ENCODE measurements at regions not wholly inside any gene's neighbourhood (a gene's known extent, or its start where the extent isn't known, plus 50 kb on each side); places are given as distances from the start of the nearest gene placed in this dataset.

DNA sequence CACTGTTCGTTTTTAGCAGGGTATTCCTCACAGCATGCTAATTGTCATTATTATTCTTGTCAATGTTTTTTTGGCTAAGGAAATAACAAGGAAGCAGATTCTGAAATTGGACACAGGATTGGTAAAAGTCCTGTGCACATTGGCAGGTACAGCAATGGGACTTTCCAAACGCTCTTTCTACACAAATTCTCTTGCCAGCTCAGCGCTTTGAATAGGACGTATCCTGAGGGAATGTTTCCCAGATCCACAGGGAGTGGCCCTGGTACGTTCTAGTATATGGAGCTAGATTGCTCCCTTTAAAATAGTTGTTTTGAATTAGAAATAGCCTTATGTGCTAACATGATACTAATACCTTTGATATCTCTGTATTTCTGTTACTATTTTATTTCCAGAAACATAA lies 82.8 kb upstream of the GRB10 start:
- TF ChIP-seq RXRA (IDR thresholded peaks at IDR 0.05; ENCODE audit: borderline replicate concordance, low read depth) (no peak), FOXJ3 (CRISPR knock-in tag; IDR thresholded peaks at IDR 0.05) (no peak)
- ChIA-PET POLR2A (no interaction called here), CTCF (interaction anchor here (0.6 to 0.8 kb wide), 2 partner anchors 23 to 321 kb away, joined by 3 read pairs; no protein-coding TSS in a partner anchor)
- Histone ChIP-seq H3F3A (replicated peaks; ENCODE audit: insufficient read depth) (peaks cover 6% of the 10 kb centered on the region), H3K9me3 (no peaks in the 10 kb centered on the region), H3K79me2 (ENCODE audit: insufficient read depth) (no peaks in the 10 kb centered on the region), H3K27me3 (ENCODE audit: insufficient read depth) (no peaks in the 10 kb centered on the region), H3K4me1 (ENCODE audit: control insufficient read depth in 1 of 2, insufficient read depth in 2 of 2, low read depth in 1 of 2, low read length in 1 of 2) (peaks cover 0 to 10% of the 10 kb centered on the region in 2 experiments; a peak in 2 of 4 replicates), H3K27ac (ENCODE audit: low read depth in 2 of 2, low read length in 1 of 2) (no peak overlapping the region), H3K4me3 (ENCODE audit: low read depth in 2 of 2, low read length in 1 of 2) (no peak overlapping the region), H2AFZ (ENCODE audit: low read depth) (no peak overlapping the region), H4K20me1 (ENCODE audit: insufficient read depth) (no peaks in the 10 kb centered on the region), H3K9ac (no peak overlapping the region), H3K4me2 (no peak overlapping the region), H3K36me3 (replicated peaks in 1 of 2; ENCODE audit: control insufficient read depth in 1 of 2, insufficient read depth in 2 of 2, low read length in 1 of 2) (no peaks in the 10 kb centered on the region), H3K9me2 (no peaks in the 10 kb centered on the region)
- 43% methylated on average over 5 of the region's 5 CpGs for WGBS (ENCODE audit: low lambda C conversion rate)
- DNase-seq = no peak

DNA sequence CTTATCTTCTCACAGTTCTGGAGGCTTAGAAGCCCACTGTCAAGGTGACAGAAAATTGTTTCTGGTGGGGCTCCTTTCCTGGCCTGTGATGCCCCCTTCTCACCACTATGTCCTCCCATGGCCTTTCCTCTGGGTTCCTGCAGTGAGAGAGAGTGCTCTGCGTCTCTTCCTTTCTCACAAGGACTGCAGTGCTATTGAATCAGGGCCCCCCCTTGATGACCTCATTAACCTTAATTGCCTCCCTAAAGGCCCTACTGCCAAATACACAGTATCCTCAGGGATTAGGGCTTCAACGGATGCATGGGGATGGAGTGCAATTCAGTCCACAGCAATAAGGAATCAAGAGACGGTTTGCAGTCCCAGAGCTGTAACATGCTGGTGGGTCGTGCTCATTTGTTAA lies 82.0 kb upstream of the GRB10 start:
- H3K36me3 ChIP-seq (replicated peaks in 1 of 2; ENCODE audit: control insufficient read depth in 1 of 2, insufficient read depth in 2 of 2, low read length in 1 of 2) = no peaks in the 10 kb centered on the region
- no peak overlapping the region for H3K27ac ChIP-seq (ENCODE audit: low read depth in 2 of 2, low read length in 1 of 2)
- H3F3A ChIP-seq (replicated peaks; ENCODE audit: insufficient read depth) = peaks cover 6% of the 10 kb centered on the region
- H3K9me2 ChIP-seq = no peaks in the 10 kb centered on the region
- no peak overlapping the region for H3K9ac ChIP-seq
- TF ChIP-seq CHD2 (IDR thresholded peaks at IDR 0.05; ENCODE audit: low read length, partially characterized antibody) = no peak
- TF ChIP-seq, protein P1, sequence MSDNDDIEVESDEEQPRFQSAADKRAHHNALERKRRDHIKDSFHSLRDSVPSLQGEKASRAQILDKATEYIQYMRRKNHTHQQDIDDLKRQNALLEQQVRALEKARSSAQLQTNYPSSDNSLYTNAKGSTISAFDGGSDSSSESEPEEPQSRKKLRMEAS (IDR thresholded peaks at IDR 0.05; ENCODE audit: low read depth) = no peak
- TF ChIP-seq, protein P2, sequence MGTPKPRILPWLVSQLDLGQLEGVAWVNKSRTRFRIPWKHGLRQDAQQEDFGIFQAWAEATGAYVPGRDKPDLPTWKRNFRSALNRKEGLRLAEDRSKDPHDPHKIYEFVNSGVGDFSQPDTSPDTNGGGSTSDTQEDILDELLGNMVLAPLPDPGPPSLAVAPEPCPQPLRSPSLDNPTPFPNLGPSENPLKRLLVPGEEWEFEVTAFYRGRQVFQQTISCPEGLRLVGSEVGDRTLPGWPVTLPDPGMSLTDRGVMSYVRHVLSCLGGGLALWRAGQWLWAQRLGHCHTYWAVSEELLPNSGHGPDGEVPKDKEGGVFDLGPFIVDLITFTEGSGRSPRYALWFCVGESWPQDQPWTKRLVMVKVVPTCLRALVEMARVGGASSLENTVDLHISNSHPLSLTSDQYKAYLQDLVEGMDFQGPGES (IDR thresholded peaks at IDR 0.05; ENCODE audit: low read depth, low read length) = no peak
- TF ChIP-seq NRF1 (IDR thresholded peaks at IDR 0.05; ENCODE audit: low read depth, low read length) = no peak
- no peak for TF ChIP-seq MEF2A (IDR thresholded peaks at IDR 0.05; ENCODE audit: borderline replicate concordance, low read depth)
- no peak for TF ChIP-seq FOXJ3 (CRISPR knock-in tag; IDR thresholded peaks at IDR 0.05)
- TF ChIP-seq, protein P3, sequence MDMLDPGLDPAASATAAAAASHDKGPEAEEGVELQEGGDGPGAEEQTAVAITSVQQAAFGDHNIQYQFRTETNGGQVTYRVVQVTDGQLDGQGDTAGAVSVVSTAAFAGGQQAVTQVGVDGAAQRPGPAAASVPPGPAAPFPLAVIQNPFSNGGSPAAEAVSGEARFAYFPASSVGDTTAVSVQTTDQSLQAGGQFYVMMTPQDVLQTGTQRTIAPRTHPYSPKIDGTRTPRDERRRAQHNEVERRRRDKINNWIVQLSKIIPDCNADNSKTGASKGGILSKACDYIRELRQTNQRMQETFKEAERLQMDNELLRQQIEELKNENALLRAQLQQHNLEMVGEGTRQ (IDR thresholded peaks at IDR 0.05; ENCODE audit: borderline replicate concordance, low read depth, low read length) = no peak
- DNase-seq = no peak
- no peak overlapping the region for H3K4me2 ChIP-seq
- H3K79me2 ChIP-seq (ENCODE audit: insufficient read depth) = no peaks in the 10 kb centered on the region
- CTCF ChIA-PET = interaction anchor here (0.8 kb wide), 1 partner anchor 23 kb away, joined by 3 read pairs; no protein-coding TSS in a partner anchor
- POLR2A ChIA-PET = no interaction called here
- WGBS (ENCODE audit: low lambda C conversion rate) = 19% methylated on average over 4 of the region's 4 CpGs
- H4K20me1 ChIP-seq (ENCODE audit: insufficient read depth) = no peaks in the 10 kb centered on the region
- H3K9me3 ChIP-seq = no peaks in the 10 kb centered on the region
- H3K4me1 ChIP-seq (ENCODE audit: control insufficient read depth in 1 of 2, insufficient read depth in 2 of 2, low read depth in 1 of 2, low read length in 1 of 2) = peaks cover 0 to 7% of the 10 kb centered on the region in 2 experiments; a peak in 2 of 4 replicates
- no peaks in the 10 kb centered on the region for H3K27me3 ChIP-seq (ENCODE audit: insufficient read depth)
- H2AFZ ChIP-seq (ENCODE audit: low read depth) = no peak overlapping the region
- H3K4me3 ChIP-seq (ENCODE audit: low read depth in 2 of 2, low read length in 1 of 2) = no peak overlapping the region

DNA sequence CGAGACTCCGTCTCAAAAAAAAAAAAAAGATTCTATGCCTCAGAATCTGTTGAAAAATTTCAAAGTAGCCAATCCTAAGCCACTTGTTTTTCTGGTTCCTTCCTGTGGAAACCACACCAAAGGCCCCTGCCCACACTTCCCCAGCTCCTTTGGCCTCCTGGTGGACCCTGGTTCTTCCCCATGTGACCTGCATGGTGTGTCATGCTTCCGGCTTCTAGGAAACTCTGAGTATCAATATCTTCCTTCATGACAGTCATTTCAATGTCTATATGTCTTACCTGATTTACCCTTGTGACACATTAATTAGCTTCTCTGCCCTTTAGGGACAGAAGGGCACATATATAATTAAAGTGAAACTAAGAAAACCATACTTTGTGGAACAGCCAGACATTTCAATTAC lies 80.4 kb upstream of the GRB10 start:
- no peak overlapping the region for H3K27ac ChIP-seq (ENCODE audit: low read depth in 2 of 2, low read length in 1 of 2)
- WGBS (ENCODE audit: low lambda C conversion rate) = 30% methylated on average over 3 of the region's 3 CpGs
- no peaks in the 10 kb centered on the region for H3K9me2 ChIP-seq
- no peak overlapping the region for H3K4me2 ChIP-seq
- no peaks in the 10 kb centered on the region for H4K20me1 ChIP-seq (ENCODE audit: insufficient read depth)
- ChIA-PET POLR2A (no interaction called here), CTCF (no interaction called here)
- no peaks in the 10 kb centered on the region for H3K27me3 ChIP-seq (ENCODE audit: insufficient read depth)
- H3F3A ChIP-seq (replicated peaks; ENCODE audit: insufficient read depth) = no peaks in the 10 kb centered on the region
- H2AFZ ChIP-seq (ENCODE audit: low read depth) = no peak overlapping the region
- no peak overlapping the region for H3K9ac ChIP-seq
- no peaks in the 10 kb centered on the region for H3K9me3 ChIP-seq
- no peak overlapping the region for H3K4me3 ChIP-seq (ENCODE audit: low read depth in 2 of 2, low read length in 1 of 2)
- no peaks in the 10 kb centered on the region for H3K4me1 ChIP-seq (ENCODE audit: control insufficient read depth in 1 of 2, insufficient read depth in 2 of 2, low read depth in 1 of 2, low read length in 1 of 2)
- DNase-seq = no peak
- no peaks in the 10 kb centered on the region for H3K36me3 ChIP-seq (replicated peaks in 1 of 2; ENCODE audit: control insufficient read depth in 1 of 2, insufficient read depth in 2 of 2, low read length in 1 of 2)
- no peaks in the 10 kb centered on the region for H3K79me2 ChIP-seq (ENCODE audit: insufficient read depth)
- TF ChIP-seq RCOR1 (IDR thresholded peaks at IDR 0.05; ENCODE audit: low read length) (no peak), JUND (IDR thresholded peaks at IDR 0.05) (no peak), FOXM1 (IDR thresholded peaks at IDR 0.05; ENCODE audit: low read depth) (no peak), SMC3 (IDR thresholded peaks at IDR 0.05; ENCODE audit: low read depth, low read length) (no peak), MXI1 (IDR thresholded peaks at IDR 0.05; ENCODE audit: low read depth, low read length) (no peak), NFIC (IDR thresholded peaks at IDR 0.05; ENCODE audit: borderline replicate concordance) (no peak), FOXJ3 (CRISPR knock-in tag; IDR thresholded peaks at IDR 0.05) (no peak), TAF1 (IDR thresholded peaks at IDR 0.05; ENCODE audit: borderline replicate concordance, low read depth, low read length) (no peak)
- TF ChIP-seq, protein P4, sequence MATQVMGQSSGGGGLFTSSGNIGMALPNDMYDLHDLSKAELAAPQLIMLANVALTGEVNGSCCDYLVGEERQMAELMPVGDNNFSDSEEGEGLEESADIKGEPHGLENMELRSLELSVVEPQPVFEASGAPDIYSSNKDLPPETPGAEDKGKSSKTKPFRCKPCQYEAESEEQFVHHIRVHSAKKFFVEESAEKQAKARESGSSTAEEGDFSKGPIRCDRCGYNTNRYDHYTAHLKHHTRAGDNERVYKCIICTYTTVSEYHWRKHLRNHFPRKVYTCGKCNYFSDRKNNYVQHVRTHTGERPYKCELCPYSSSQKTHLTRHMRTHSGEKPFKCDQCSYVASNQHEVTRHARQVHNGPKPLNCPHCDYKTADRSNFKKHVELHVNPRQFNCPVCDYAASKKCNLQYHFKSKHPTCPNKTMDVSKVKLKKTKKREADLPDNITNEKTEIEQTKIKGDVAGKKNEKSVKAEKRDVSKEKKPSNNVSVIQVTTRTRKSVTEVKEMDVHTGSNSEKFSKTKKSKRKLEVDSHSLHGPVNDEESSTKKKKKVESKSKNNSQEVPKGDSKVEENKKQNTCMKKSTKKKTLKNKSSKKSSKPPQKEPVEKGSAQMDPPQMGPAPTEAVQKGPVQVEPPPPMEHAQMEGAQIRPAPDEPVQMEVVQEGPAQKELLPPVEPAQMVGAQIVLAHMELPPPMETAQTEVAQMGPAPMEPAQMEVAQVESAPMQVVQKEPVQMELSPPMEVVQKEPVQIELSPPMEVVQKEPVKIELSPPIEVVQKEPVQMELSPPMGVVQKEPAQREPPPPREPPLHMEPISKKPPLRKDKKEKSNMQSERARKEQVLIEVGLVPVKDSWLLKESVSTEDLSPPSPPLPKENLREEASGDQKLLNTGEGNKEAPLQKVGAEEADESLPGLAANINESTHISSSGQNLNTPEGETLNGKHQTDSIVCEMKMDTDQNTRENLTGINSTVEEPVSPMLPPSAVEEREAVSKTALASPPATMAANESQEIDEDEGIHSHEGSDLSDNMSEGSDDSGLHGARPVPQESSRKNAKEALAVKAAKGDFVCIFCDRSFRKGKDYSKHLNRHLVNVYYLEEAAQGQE (IDR thresholded peaks at IDR 0.05; ENCODE audit: low read depth, low read length) = no peak
- TF ChIP-seq, protein P1 (IDR thresholded peaks at IDR 0.05; ENCODE audit: low read depth) = no peak

Data from SK-N-SH (cell line).